ENCODE measurements at regions not wholly inside any gene's neighbourhood (a gene's known extent, or its start where the extent isn't known, plus 50 kb on each side); places are given as distances from the start of the nearest gene placed in this dataset.

DNA sequence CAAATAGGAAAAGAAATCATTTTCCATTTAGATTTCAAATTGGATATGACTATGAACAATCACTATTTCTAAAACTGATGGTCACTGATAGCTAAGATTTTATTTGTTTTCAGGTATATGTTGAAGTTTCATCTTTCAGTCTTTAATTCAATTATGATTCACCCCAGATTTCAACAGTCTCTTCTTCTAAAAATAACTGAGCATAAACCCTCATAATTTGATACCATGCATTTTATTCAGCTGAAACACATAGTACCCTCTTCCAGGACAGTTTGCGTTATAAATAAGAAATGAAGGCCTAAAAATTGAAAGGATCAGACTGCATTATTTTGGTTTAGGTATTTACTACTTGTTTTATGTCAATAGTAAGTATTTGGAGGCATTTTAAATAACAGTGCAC lies 428.5 kb upstream of the NBEA start:
- TF ChIP-seq GATA2 (IDR thresholded peaks at IDR 0.05; ENCODE audit: low read depth, low read length): no peak
- no peak for TF ChIP-seq GATA3 (IDR thresholded peaks at IDR 0.05; ENCODE audit: low read depth, low read length)

All from SH-SY5Y (cell line).